ENCODE measurements at regions not wholly inside any gene's neighbourhood (a gene's known extent, or its start where the extent isn't known, plus 50 kb on each side); places are given as distances from the start of the nearest gene placed in this dataset.

DNA sequence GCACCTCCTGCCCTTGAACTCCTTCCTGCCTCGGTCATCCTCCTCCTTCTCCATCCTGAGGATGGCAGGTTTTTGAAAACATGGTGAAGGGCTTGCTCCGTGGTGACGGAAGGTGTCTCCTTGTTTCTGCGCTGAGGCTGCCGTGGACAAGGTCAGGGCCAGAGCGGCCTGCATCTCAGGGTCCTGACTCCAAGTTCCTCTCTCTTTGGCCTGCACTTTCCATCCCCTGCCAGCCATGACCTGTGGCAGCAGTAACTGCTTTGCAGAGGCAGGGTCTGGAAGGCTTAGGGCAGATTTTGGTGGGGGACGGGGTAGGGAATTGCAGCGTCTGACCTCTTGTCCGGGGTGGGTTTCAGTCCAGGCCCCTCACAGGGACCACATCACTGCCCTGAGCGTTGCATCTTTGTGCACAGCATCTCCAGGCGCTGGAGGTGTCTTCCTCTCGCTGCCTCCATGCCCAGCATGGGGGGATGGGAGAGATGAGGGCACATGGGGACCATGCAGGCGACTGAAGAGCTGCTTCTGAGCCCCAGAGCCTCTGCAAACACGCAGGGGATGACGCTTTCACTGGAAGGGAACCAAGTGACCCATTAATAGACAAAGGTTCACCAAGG lies 216.8 kb downstream of the TEX29 start:
- DNase-seq (ENCODE audit: low read depth in 3 of 3) = no peak

DNA sequence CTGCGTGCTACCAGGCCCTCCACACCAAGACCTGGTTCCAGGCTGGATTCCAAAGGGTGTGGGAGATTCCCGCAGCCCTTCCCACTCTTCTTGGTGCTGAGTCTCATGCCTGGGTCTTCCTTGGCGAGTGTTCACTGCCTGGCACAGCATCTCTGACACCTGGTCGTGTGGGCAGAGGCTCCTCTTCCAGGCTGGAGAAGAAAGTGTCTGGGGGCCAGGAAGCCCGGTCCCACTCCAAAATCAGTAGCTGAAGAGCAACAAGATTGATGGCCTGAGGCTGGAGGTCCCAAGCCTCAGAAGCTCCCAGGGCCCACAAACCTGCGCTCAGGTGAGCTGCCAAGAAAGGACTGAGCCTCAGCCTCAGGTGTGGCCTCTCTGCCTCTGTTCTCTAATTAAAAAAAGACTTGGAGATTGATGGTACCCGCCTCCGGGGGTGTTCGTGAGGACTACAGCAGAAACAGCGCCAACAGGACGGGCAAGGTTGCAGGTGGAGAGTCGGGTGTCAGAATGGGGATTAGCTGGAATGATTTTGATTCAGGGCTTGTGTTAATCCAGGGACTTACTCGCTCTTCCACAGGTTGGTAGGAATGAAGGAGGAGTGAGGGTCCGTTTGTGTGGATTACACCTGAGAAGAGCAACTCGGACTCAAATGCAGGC lies 217.5 kb downstream of the TEX29 start:
- no peak for DNase-seq (ENCODE audit: low read depth in 3 of 3)

DNA sequence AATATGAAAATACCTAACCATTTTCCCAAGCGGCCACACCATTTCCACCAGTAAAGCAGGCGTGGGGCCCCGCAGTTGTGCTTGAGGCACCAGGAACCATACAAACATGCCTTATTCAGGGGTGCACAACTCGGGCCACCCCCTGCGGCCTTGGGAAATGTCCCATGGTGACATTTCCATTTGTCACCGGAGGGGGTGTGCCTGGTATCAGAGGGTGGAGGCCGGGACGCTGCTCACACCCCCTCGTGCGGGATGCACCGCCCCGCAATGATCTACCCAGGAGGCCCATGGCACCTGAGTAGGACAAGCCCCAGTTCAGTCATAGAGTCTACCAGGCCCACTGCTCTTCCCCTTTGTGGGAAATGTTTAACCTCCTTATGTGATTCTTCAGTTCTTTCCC lies 218.8 kb downstream of the TEX29 start:
- DNase-seq (ENCODE audit: low read depth in 3 of 3) = no peak

DNA sequence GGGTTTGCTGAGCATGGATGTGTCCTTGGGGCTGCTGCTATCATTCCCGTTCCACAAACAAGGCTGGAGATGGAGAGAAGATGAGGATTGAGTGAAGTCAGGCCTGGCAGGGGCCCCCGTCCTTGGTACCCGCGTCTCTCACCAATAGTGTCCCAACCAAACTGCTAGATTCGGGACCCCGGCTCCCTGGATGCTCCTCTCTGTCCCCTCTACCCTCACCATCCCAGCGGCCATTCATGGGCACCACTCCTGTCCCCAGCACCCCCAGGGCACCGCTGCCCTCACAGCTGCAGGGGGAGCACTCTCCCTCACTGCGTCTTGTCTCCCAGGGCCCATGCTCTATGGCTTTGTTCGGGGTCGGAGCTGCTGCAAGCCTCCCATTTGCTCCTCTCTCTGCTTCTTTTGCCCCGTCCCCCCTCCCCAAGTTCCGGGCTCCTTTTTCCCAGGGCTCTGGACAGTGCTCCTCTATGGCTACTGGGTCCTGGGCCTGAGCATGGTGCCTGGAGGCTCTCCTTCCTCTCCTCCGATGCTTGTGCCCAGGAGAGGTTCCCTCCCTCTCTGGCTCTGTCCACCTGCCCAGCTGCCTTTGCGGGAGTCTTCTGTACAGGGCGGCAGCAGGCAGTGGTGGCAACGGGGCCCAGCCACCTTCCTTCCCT lies 219.5 kb downstream of the TEX29 start:
- DNase-seq (ENCODE audit: low read depth in 3 of 3) = no peak

DNA sequence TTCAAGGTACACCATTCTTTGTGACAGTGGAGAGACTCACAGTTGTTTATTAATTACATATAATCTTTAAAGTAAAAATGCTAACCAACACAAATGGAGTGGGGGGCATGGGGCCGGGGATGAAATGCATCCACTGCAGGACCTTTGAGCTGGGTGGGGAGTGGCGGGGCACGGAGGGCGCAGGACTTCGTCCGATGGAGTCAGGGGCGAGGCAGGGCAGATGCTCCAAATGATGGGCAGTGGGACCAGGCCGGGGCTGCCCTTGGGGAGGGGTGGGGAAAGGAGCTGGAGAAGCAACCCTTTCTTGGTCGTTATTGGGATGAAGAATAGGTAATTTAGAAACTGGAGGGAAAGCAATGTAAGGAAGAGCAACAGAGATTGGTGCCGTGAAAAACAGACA lies 220.0 kb downstream of the TEX29 start:
- no peak for DNase-seq (ENCODE audit: low read depth in 3 of 3)

DNA sequence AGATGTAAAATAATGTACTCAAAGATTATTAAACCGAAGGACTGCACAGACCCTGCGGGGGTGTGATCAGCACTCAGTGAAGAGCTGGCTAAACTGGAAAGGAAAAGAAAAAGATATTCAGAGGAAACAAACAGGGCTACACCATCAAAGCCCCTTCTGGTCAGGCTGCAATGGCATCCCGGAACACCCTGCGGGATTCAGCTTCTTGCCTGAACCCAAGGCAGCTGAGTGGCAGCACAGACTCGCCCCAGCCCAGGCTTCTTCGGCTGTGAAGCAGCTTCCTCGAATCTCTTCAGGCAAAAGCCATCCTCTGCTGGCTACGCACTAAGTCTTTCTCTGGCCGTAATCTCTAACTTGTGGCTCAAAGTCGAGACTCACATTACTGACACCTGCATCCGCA lies 220.9 kb downstream of the TEX29 start:
- DNase-seq (ENCODE audit: low read depth in 3 of 3) = no peak

DNA sequence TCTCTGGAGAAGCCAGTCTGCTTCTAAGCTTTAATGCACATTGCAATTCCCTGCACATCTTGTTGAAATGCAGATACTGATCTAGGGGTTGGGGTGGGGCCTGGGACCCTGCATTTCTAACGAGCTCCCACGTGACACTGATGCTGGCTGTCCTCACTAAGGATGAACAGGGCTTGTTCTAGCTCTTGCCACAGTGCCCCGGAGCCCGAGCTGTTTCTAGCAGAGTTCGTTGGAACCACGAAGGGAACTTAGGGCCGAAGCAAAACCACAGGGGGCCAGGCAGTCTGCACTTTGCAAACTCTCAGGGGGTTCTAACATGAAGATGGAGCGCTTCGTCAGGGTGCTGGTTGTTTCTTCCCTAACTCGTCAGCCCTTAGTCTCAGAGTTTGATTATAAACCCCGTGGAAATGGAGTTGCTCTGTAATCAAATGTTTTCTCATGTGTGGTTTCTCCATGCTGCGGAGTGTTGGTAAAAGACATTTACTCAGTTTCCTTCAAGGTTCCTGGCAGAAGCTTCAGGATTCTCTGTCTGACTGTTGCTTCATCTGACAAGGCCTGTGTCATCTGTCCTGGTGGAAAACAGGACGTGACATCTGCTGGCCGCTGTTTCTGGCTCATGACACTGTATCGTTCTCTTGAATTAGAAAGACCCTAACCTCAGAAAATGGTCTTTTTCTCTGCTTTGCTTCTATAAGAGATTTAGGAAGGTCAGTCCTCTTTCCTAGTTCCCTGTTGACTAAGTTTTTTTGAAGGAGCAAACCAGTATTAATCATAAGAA lies 221.5 kb downstream of the TEX29 start:
- no peak for DNase-seq (ENCODE audit: low read depth in 3 of 3)

DNA sequence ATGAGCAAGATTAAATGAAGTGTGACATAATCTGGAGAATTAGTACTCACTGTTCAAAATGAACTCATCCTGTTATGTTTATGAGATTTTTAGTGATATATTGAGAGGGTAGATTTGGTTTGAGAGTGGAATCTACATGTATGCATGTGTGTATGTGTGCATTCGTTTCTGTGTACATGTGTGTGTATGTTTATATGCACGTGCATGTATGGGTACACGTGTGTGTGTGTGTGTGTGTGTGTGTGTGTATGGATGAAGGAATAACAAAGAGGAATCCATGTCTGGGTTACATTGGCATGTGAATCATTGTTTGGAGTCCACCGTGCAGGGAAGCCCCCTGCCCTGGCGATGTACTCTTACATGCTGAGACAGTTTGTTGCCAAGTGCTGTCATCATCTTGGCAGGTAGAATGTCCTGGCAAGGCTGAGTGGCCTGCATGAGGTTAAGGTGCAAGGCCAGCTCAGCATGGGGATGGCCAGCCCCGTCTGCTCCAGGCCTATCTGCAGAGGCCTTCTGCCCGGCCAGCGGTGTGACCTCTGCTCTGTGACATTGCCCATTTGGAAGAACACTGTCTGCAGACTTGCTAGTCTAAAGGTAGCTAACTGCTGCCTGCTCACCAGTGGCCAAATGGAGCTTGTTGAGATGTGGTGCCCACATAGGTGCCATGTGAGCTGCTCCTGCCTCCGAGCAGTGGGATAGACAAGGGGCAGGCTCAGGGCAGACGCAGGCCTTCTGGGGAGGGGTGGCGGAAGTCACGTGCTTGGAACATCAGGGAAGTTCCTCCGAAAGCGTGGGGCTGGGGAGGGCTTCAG lies 222.3 kb downstream of the TEX29 start:
- DNase-seq (ENCODE audit: low read depth in 3 of 3) = no peak

DNA sequence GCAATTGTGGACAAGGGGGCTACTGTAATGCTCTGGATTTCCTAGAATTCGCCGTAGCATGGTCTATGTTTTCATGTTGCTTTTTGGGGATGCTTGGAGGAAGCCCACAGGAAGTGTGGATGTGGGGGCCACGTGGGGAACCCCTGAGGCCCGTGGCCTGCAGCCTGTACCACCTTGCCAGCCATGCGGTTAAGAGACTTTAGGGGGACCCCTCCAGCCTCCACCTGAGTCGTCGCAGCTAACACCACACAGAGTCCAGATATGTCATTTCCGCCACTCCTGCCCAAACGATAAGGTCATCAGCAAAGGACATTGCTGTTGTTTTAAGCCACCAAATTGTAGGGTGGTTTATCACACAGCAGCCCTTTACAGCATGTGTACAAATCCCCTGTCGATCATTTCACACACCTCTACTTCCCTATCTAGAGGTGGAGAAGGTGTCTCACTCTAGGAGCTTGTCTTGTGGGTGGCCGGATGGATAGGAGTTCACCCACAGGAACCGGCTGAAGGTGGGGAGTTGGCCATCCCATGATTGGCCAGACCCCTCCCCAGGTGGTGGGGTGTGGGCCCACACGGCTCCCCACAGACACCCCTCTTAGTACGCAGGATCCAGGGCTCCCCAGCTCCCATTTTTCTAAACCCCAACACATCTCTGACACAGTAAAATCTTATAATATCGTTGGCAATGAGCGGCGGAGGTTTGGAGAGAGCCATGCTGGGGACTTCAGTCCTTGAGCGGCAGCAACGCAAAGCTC lies 226.7 kb downstream of the TEX29 start:
- DNase-seq (ENCODE audit: low read depth in 3 of 3) = no peak

DNA sequence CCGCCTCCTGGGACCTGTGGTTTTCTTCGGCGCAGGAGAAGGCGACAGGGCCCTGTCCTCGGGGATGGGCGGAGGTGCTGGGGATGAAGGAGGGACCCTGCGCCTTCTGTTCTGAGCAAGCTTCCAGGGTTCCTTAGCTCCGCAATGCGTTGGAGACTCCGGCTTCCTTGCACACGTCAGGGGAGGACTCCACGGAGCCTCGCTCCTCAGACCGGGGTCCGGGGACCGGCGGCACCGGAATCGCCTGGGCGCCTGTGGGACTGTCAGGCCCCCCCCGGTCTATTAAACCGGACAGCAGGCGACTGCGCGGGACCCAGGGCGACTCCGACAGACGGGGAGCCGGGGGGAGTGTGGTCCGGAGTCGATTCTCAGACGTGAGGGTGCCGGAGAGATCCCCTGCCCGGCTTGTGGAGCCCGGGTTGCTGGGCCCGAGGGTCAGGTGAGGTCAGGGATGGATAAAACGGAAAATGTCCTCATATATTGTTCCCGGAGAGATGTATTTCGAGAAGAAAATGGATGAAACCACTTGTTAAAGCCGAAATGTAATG lies 227.4 kb downstream of the TEX29 start:
- DNase-seq (ENCODE audit: low read depth in 3 of 3) = no peak

DNA sequence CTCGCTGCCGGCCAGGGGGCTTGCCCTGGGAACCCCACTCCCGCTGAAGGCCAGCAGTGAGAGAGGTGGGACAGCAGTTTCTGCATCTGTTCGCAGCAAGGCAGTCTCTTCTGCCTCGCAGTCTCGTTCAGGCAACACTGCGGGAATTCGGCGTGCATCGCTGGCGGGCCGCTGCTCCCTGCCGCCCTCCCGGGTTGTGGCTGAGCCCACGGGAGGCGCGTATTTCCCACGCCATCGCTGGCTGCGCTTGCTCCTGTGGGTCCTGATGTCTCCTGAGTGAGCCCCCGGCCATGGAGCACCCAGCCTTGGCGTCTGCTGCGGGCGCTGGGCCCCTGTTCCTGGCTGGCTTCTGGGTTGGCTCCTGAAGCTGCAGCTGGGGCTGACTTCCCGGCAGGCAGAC lies 227.9 kb downstream of the TEX29 start:
- no peak for DNase-seq (ENCODE audit: low read depth in 3 of 3)

DNA sequence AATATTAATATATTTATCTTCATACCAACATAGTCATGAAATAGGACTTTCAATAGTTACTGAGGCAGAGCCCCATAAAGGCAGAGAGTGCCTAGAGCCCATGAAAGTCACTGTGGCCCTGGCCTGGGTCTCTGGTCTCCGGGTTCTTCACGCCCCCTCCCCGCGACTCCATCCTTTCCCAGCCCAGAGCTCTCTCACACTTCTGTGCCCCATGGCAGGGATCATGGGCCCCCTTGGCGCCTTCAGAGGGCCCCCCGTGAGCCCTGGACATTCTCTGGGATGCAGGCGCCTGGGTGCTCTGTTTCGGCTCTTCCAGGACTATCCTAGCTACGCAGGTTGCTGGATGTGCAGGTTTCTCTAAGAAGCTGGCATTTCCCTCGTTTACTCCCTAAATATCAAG lies 228.4 kb downstream of the TEX29 start:
- DNase-seq (ENCODE audit: low read depth in 3 of 3) = no peak

DNA sequence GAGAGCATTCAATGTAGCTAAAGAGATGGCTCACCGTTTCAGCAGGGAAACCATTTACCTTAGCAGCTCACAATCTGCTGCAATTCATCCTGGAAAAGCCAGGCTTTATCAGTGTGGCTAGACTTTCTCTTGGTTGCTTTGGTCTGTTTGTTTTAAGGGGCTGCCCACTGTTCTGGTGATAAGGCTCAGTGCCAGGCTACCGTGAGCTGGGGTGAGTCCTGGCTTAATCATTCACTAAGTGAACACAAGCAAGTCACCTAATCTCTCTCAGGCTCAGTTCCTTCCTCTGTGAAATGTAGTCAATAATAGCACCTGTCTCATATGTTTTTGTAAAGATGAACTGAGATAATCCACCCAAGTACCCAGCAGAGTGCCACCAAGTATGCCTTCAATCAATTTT lies 229.0 kb downstream of the TEX29 start:
- DNase-seq (ENCODE audit: low read depth in 3 of 3) = no peak

DNA sequence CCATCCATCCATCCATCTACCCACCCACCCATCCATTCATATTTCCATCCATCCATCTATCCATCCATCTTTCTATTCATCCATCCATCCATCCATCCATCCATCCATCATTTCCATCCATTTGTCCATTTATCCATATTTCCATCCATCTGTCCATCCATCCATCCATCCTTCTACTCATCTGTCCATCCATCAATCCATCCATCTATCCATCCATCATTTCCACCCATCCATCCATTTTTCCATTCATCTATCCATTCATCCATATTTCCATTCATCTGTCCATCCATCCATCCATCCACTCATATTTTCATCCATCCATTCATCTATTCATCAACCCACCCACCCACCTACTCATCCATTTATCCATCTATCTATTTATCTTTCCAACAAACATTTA lies 229.6 kb downstream of the TEX29 start:
- no peak for DNase-seq (ENCODE audit: low read depth in 3 of 3)

DNA sequence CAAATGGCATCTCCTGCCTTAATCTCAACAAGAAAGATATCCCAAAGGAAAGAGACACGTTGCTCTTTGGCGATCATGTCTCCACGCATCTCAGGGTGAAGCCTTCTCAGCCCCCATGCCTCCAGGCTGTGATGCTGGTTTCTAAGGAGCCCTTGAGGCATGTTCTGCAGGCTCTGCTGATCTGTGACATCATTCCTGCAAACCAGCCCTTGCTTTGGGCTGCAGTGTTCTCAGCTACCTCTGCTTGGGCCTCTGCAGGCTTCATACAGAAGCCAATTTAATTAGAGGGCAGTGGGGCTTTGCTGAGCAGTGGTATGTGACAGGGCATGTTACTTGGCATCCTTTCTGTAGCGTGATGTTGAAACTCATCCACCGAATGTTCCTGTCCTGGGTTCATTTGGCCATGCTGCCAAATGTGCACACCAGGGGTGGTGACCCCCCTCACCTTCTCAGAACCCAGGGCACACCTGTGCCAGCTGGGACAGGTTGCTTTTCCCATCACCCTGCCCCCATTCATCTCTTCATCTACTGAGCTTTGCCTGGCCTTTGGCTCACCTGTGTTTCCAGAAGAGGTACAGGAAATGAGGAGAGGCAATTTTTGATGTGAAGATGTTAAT lies 230.9 kb downstream of the TEX29 start:
- no peak for DNase-seq (ENCODE audit: low read depth in 3 of 3)

DNA sequence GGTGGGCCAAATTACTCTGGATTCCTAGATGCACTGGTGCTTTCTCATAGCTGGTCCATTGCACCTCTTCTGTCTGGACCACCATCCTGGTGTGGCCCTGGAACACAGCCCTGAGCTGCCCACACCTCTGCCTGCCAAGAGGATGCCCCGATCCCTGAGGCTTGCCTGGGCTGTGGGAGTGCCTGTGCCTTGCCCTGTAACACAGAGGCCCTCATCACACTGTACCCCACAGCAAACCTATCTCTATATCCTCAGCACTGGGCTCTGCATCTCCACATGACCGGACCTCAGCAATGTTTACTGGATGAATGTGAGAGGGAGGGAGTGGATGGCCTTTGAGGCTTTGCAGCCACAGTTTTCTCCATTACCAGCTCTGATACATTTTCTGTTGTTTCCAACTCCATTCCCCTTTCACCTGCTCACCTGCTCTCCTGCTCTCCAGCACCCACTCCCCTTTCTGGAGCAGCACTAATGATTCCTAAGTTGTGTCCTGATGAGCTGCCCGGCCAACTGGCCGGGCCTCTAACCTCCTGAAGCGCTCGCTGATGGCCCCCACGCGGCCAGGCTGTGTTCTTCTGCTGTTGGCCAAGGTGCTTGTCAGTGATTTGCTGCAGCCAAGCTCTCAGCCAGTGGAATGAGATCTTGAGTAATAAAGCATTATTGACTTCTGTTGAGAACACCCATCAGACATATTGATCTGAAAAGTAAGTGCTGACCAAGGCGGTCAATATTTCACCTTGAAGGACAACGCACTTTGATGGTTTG lies 232.6 kb downstream of the TEX29 start:
- no peak for DNase-seq (ENCODE audit: low read depth in 3 of 3)

DNA sequence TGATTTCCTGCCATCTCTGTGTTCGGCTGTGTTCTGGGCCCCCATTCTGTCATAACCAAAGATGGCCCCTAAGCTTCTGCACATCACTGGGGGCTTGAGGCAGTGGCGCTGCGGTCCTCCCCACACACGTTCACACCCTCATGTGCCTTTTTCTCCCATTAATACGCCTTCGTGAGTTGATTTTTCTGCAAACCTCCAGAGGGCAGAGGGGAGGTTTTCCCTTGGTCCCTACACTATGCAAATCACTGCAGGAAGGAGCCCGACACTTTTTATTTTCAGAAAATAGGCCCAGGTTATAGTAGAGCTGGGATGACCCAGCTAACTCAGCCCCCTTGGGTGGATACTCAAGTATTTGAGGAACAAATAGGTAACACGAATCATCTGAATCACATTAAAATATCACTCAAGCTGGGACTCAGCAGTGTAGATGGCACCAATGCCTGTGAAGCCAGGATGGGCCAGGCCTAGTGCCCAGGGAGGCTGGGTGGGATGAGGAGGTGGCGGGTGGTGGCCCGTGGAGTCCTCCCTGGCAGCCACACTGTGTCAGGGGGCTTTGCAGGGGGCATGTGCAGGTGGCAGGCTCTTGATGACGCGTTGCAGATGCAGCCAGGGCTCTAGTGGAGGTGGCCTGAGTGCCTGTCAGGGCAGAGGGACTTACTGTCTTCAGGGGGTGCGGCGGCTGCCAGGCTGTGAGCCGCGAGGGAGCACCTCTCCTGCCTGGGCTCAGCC lies 234.3 kb downstream of the TEX29 start:
- DNase-seq (ENCODE audit: low read depth in 3 of 3) = no peak

DNA sequence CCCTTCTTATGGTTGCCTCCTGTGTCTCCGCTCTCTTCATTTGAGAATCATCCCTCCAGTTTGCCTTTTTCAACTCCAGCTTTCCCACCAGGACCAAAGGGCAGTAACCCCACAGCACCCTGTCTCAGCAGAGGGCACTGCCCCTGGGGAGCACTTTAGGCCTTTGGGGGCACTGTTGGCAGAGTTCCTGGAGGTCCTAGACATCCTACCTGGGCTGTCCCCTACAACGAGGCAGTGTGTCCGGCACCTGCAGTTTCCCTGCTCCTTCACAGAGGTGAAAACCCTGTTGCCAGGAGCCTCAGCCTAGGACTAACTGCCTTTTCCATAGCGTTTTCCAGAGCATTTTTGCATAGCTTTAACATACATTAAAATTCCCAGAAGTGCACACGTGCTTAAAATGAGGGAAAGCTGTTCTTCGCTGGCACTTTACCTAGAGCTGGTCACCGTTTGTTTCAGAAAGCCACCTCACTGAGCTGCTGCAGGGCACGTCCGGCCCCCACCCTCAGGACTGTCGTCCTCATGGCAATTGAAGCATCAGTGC lies 234.9 kb downstream of the TEX29 start:
- no peak for DNase-seq (ENCODE audit: low read depth in 3 of 3)

DNA sequence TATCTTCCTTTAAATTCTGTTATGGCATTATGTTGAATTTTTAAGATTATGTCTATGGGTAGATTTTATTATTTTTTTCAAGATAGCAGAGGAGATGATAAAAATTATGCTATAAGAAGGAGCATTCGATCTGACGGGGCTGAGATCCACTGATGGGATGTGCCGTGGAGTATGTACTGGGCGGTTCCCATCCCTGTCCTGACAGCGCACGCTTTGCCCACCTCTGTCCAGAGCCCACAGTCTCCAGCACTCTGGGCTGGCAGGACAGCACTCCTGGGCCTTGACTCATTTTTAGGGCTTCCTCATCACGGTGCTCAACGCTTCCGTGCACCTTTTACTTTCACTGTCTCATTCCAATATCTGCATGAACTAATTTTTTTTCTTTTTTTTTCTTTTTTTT lies 235.5 kb downstream of the TEX29 start:
- DNase-seq (ENCODE audit: low read depth in 3 of 3) = no peak
